T47D (cell line): ENCODE measurements at regions not wholly inside any gene's neighbourhood (a gene's known extent, or its start where the extent isn't known, plus 50 kb on each side); places are given as distances from the start of the nearest gene placed in this dataset.

Experiments used
- DNase-seq, 2 experiments: peaks; one replicate each; pipeline versions ENCODE4 v3.0.0 to v3.0.0-alpha.2; 2011 to 2012; ENCODE audit warnings: low read depth in 1 of 2, low spot score in 1 of 2
- JUND ChIP-seq: IDR thresholded peaks from 2 replicates; pipeline ENCODE4 v1.6.1; 2012; ENCODE audit warnings: low read depth
- in situ Hi-C: cut with HindIII; loops from 2 replicates; pipeline ENCODE4 v1.10.0; 2016; ENCODE audit warnings: low sequenced_read_pairs, low pct_unique_long_range_greater_than_20kb

- in situ Hi-C loops, result no loop called here
- no peak for TF ChIP-seq JUND
- no peak for DNase-seq
These were observed 199.1 kb upstream of the NRXN1 start for GRCh38 chr2:51231071-51231470.

GRCh38 chr2:51225377-51225776 lies 193.4 kb upstream of the NRXN1 start:
- TF ChIP-seq JUND, result no peak

DNA sequence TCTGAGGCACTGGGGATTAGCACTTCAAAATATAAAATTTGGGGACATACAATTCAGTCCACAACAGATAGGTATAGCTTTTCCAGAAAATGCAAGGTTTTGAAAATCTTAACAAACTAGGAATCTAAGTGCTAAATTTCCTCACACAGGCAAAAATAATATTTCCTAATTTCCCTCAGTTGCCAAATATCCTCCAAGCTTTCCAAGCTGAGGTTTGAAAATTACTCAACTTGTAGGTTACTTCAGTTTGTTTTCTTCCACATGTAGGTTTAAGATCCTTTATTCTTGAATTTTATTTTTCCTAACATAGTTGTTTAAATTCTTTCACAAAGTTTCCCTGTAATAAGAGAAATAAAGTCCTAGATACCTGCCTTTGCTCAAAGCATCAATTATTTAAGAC lies 192.9 kb upstream of the NRXN1 start:
- no peak for TF ChIP-seq JUND
- in situ Hi-C loops, result no loop called here
- DNase-seq, result no peak

More at GRCh38 chr2:51225377-51225776, 193.4 kb upstream of the NRXN1 start:
- in situ Hi-C loops, result no loop called here
- no peak for DNase-seq

DNA sequence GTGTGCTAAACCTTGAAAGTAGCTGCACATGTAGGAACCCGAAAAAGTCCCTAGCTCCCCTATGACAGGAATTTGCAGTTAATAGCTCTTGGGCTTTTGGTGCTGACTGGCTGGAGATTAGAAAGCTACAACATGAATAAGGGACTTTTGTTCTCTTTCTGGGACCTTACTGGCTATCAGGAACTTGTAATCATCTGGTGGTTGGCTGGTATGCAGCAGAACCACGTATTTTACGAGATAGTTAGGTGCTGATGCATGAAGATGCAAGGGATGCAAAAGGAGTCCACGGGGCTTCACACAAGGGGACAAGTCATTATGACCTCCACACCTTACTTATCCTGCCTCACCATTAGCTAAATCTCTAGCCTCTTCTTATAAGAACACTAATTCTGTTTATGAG lies 190.2 kb upstream of the NRXN1 start:
- TF ChIP-seq JUND, result no peak
- in situ Hi-C loops, result no loop called here
- DNase-seq, result no peak

DNA sequence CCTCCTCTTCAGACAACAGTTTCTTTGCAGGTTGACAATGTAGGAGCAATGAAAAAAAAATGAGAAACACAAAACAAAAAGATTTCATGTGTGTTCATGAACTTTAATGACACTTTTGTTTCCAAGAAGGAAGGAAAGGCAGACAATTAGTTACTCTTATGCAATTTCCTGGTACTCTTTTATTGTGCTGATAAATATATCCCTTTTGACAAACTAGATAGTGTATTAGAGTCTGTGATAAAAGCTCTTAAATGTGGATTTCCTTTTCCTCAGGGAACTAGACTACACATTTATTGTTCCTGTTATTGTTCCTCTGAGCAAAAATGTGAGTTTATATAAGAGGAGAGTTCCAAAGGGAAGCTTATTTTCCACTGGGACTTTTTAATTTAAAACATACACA lies 188.7 kb upstream of the NRXN1 start:
- in situ Hi-C loops, result no loop called here
- TF ChIP-seq JUND, result no peak
- no peak for DNase-seq

- in situ Hi-C loops, result no loop called here
- DNase-seq, result no peak
- TF ChIP-seq JUND, result no peak
These were observed 188.1 kb upstream of the NRXN1 start for GRCh38 chr2:51220080-51220479.

- no peak for TF ChIP-seq JUND
- in situ Hi-C loops, result no loop called here
- DNase-seq, result no peak
These were observed 187.5 kb upstream of the NRXN1 start for GRCh38 chr2:51219468-51219867.

DNA sequence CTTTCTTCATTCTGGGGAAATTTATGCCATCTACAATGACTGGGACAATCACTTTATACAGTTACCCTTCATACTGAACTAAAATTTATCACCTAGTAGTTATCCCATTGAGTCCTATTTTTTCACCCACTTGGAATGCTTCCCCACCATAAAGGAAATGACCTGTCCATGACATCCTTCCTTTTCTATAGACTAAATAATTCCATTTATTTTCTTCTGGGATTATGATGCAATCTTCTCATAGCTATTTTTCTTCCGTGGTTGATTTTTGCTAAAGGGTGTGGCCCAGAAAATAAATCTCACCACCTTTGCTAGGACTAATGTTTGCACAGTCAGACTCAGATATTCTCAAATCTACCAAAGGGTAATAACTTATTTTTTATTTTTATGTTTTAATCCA lies 186.1 kb upstream of the NRXN1 start:
- TF ChIP-seq JUND, result no peak
- in situ Hi-C loops, result no loop called here
- no peak for DNase-seq

DNA sequence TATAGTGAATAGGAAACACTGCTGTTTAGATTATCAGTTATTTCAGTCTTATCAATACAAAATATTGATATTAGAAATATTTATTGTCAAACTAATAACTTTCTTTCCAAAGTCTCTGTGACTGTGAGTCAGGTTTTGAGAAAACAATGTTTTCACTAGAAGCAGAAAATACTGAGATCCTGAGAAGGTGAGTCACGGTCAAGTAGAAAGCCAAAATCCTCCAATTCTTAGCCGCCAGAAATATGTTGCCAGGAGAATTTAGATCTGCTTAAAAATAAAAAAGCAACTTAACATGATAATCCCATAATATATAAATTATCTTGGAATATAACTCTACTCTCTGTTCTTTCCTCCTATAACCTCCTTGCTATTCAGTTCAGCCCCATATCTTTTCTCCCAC lies 181.9 kb upstream of the NRXN1 start:
- in situ Hi-C loops, result no loop called here
- no peak for TF ChIP-seq JUND
- DNase-seq, result no peak

DNA sequence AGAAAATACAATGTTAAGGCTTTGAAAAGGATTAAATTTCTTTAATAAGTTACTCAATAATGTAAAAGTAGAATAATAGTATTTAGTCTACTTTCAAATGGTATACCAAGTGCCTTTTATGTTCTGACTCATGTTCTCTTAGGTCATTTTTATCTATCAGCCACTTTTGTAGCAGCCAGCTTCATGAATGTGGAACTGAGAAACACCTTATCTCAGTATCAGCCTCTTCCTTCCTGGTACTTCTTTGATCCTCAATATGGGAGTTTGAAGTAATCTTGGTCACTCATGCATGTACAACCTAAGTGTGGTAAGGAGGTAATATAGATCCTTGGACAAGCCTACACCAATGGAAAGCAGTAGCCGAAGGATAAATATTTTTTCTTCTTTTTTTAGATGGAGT lies 180.4 kb upstream of the NRXN1 start:
- DNase-seq, result no peak
- in situ Hi-C loops, result no loop called here
- no peak for TF ChIP-seq JUND

DNA sequence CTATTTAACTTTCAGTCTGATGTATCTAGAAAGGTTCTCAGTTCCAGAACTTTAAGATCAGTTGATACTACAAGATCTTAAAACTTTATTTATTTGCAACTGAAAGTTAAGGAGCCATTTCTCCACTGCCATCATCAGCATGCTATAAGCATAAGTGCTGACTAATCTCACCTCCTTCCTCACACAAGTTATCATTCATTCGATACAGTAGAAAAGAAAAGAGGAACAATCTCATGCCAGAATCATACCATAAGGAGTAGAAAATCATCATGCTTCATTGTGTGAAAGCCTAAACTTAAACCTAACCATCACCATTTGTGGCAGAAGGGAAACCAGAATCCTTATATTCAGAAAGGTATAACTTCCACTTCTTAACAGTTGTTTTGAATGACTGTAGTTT lies 176.6 kb upstream of the NRXN1 start:
- no peak for DNase-seq
- no peak for TF ChIP-seq JUND
- in situ Hi-C loops, result no loop called here

DNA sequence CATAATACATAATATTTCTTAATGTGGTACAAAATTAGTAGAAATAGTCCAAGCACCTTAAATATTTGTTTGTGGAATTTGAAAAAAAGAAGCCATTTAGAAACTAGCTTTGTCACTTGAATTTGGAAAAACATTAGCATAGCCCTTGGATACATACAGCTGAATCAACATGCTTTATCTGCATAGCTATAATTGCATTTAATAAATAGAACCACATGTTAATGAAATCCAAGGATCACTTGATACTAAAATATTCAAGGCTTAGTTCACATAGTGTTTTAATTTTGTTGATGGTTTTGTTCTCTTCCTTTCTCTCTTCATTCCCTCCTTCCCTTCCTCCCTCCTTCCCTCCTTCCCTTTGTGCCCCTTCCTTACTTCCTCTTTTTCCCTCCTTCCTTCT lies 169.4 kb upstream of the NRXN1 start:
- in situ Hi-C loops, result no loop called here
- TF ChIP-seq JUND, result no peak

DNA sequence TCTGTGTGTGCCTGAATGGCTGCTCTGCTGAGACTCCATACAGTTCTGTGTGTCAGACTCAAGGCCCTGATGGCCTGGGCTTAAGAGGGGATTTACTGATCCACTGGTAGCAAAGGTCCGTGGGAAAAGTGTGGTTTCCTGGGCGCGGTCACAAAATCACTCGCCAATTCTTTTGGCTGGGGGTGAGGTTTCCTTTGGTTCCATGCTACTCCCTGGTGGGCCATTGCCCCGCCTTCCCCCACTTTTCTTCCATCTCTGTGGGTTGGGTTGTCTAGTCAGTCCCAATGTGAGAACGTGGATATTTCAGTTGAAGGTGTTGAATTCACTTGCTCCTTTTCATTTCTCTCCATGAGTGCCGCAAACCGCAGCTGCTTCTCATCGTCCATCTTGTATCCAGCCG lies 162.7 kb upstream of the NRXN1 start:
- TF ChIP-seq JUND, result no peak
- in situ Hi-C loops, result no loop called here
- no peak for DNase-seq

More for the DNA sequence above, 169.4 kb upstream of the NRXN1 start:
- DNase-seq, result no peak

GRCh38 chr2:51170273-51170672 lies 138.3 kb upstream of the NRXN1 start:
- in situ Hi-C loops, result no loop called here
- no peak for DNase-seq
- TF ChIP-seq JUND, result no peak
